Cardiac fibroblast (primary cell): ENCODE measurements at regions not wholly inside any gene's neighbourhood (a gene's known extent, or its start where the extent isn't known, plus 50 kb on each side); places are given as distances from the start of the nearest gene placed in this dataset.

Experiments used
- DNase-seq, 2 donors: peaks; one replicate each; pipeline versions ENCODE4 v3.0.0 to v3.0.0-alpha.2; 2010; ENCODE audit warnings: low read depth in 2 of 2
- H3K4me3 ChIP-seq, 2 donors: replicated peaks in 1 of 2; 1 replicate in 1 of 2; 2 replicates in 1 of 2; pipeline ENCODE4 v1.5.1; 2011; ENCODE audit warnings: low read depth in 2 of 2, low read length in 2 of 2, mild to moderate bottlenecking in 2 of 2, moderate library complexity in 1 of 2
- TF ChIP-seq, protein P1 (sequence below): IDR thresholded peaks from one replicate; pipeline ENCODE4 v1.5.1; 2011; ENCODE audit warnings: low read depth, mild to moderate bottlenecking, low read length, inconsistent platforms

DNA sequence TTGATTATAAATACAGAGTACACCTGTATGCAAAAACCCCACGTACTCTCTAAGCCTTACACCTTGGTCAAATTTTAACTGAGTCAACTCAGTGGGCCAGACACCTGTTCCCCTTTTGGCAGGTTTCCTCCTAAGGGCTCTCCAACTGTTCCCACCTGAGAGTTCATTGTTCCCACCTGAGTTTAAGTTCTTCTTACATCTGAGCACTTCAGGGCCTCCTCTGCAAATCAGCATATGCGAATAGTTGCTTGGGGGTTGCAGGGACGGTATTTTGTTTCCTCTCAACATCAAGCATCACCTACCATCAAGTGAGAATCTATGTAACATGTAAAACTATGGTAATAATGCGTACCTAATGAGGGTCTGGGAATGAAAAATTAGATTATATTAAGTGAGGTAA is 300.0 kb downstream of the PIK3R1 start:
- TF ChIP-seq, protein P1, sequence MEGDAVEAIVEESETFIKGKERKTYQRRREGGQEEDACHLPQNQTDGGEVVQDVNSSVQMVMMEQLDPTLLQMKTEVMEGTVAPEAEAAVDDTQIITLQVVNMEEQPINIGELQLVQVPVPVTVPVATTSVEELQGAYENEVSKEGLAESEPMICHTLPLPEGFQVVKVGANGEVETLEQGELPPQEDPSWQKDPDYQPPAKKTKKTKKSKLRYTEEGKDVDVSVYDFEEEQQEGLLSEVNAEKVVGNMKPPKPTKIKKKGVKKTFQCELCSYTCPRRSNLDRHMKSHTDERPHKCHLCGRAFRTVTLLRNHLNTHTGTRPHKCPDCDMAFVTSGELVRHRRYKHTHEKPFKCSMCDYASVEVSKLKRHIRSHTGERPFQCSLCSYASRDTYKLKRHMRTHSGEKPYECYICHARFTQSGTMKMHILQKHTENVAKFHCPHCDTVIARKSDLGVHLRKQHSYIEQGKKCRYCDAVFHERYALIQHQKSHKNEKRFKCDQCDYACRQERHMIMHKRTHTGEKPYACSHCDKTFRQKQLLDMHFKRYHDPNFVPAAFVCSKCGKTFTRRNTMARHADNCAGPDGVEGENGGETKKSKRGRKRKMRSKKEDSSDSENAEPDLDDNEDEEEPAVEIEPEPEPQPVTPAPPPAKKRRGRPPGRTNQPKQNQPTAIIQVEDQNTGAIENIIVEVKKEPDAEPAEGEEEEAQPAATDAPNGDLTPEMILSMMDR = no peak
- no peak for DNase-seq
- H3K4me3 ChIP-seq = no peak overlapping the region

DNA sequence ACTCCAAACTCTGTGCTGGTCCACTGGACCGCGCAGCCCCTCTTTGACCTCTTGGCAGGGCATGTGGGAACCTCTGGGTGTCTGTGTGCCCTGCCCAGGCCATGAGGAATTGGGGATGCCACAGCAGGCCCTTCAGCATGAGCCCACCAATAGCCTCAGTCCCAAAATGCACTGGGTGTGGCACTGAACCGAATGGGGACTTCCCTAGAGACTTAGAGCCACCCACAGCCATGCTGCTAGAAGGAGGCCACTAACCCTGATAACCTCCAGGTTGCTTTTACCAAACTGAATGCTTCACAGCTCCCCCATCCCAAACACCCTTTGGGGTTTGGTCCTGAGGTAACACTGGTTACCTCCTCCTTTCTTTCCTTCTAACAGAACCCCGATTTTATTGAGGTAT is 302.7 kb downstream of the PIK3R1 start:
- TF ChIP-seq, protein P1 = no peak

DNA sequence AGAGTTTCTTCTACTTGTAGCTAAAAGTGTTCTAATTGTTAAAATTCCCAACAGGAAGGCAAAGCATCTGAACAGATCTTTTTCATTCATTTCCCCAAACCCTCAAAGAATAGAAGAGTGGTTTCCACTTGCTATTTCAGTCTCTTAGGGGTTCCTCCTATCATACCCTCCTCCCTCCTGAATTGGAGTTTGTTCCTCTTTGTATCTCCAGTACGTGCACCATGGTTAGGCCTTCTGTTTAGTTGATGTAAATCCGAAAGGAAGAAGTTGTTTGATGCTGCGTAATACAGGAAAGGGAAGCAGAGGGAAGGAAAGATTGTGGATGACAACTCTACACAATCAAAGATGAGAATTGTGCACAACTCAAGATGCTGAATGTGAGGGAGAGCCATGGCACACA is 303.6 kb downstream of the PIK3R1 start:
- no peak for DNase-seq
- TF ChIP-seq, protein P1 = no peak
- no peak overlapping the region for H3K4me3 ChIP-seq

More for the DNA sequence above, 302.7 kb downstream of the PIK3R1 start:
- no peak overlapping the region for H3K4me3 ChIP-seq
- DNase-seq = no peak

DNA sequence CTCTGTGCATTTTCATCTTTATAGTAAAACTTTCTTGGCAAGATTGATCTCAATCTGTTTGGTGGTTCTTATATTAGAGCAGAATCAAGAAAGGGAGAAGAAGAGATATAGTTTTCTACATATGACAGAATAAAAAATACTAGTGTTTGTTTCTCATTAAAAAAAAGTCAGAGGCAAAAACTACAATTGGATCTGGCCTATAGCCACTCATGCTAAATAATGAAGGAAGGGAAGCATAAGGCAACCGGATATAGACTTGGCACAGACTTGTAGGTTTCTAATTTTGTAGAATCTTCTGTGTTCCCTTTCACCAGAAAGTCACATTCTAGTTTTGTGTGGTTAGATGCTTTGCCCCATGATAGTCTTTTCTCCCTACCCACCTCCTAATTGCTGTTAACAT is 306.2 kb downstream of the PIK3R1 start:
- TF ChIP-seq, protein P1 = no peak
- H3K4me3 ChIP-seq = no peak overlapping the region
- no peak for DNase-seq

DNA sequence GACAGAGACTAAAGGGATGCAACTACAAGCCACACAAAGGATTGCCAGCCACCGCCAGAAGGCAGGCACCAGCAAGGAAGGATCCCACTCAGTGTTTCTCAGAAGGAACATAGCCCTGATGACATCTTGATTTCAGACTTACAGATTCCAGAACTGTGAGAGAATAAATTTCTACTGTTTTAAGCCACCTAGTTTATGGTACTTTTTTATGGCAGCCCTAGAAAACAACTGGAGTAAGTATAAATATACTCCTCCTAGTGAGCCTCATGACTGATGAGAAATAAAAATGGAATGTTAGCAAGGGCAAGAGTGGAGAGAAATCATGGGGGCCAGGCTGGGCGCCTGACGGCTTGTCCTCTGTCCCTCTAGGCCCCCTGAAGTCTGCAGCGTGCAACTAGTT is 307.3 kb downstream of the PIK3R1 start:
- TF ChIP-seq, protein P1 = no peak
- peak in 1 of 2 donors; percentile 30 for DNase-seq
- H3K4me3 ChIP-seq = no peak overlapping the region

DNA sequence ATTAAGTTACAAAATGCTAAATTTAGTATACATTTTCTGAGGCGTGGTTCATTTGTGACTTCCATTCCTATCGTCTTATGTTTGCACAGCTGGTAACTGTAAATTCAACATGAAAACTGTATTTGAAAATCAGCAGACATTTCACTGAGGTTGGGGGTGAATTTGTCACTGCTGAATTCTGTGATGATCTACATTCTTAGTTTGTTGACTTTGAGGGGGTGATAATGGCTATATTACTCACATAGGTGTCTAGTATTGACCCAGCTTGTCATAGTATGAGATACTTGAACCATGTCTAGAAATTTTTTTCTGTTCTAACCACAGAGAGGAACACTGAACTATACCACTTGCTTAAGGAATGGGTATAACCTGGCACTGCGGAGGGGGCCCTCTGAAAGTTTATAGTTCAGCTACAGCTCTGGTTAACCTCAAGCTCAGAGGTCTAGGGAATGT is 313.3 kb downstream of the PIK3R1 start:
- H3K4me3 ChIP-seq = no peak overlapping the region
- TF ChIP-seq, protein P1 = no peak
- peak in 1 of 2 donors; percentile 38 for DNase-seq

DNA sequence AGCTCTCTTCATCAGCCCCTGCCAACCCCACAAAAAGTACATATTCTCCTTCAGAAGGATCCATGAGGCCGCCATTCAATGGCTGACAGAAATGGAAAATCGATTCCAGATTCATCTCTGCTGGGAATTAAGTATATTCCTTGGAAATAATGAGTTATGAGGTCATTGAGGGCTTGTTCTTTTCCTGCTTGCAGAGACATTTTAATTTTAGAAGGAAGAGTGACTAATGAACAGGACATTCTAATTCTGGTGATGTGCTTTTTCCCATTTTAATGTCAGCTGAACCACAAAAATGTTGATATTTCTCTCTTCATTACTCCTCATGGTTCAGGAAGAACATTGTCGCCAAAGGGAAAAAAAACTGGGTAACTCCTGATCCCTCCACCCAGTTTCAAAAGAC is 314.0 kb downstream of the PIK3R1 start:
- peak; percentile 34 to 48 for DNase-seq
- no peak overlapping the region for H3K4me3 ChIP-seq
- TF ChIP-seq, protein P1 = no peak
